ENCODE measurements at regions not wholly inside any gene's neighbourhood (a gene's known extent, or its start where the extent isn't known, plus 50 kb on each side); places are given as distances from the start of the nearest gene placed in this dataset.

GRCh38 chr4:104944596-104944995 is 202.1 kb upstream of the TET2 start:
- TF ChIP-seq CTCF (conservative IDR thresholded peaks at IDR 0.05; ENCODE audit: low read depth, low read length) = no peak
- no peak for TF ChIP-seq EZH2phosphoT487 (IDR thresholded peaks at IDR 0.05; ENCODE audit: borderline replicate concordance, low read length)

All from PC-3 (cell line).